ENCODE measurements at regions not wholly inside any gene's neighbourhood (a gene's known extent, or its start where the extent isn't known, plus 50 kb on each side); places are given as distances from the start of the nearest gene placed in this dataset.
"Not testable (repeated sequence)": the region's sequence is repeated elsewhere in the genome, so short reads cannot be mapped to it uniquely, and the experiment has no call there.

GRCh38 chr7:113600428-113600827 is 318.4 kb downstream of the PPP1R3A start:
- H3K9me3 ChIP-seq (replicated peaks; ENCODE audit: control insufficient read depth, insufficient read depth, low read length); H3K36me3 ChIP-seq (ENCODE audit: control insufficient read depth in 2 of 2, insufficient read depth in 2 of 2, low read length in 1 of 2); RAD21 ChIA-PET (ENCODE audit: unreplicated experiment); FAIRE-seq; intact Hi-C loops (cut with micrococcal nuclease; ENCODE audit: unreplicated experiment); H3K4me3 ChIP-seq; CTCF ChIA-PET; H3K4me2 ChIP-seq (ENCODE audit: control insufficient read depth, insufficient read depth); H3K9ac ChIP-seq (ENCODE audit: control insufficient read depth, insufficient read depth, low read length); H3K79me2 ChIP-seq (ENCODE audit: control insufficient read depth, insufficient read depth, low read length); H3K4me1 ChIP-seq (ENCODE audit: control insufficient read depth, insufficient read depth, low read length); H3K27ac ChIP-seq (ENCODE audit: control insufficient read depth, insufficient read depth); H3K27me3 ChIP-seq (replicated peaks in 1 of 2; ENCODE audit: control insufficient read depth in 2 of 2, insufficient read depth in 2 of 2, low read length in 1 of 2); H2AFZ ChIP-seq (ENCODE audit: control insufficient read depth, low read depth, low read length); BruUV-seq (replicated peaks); in situ Hi-C loops (cut with MboI); POLR2A ChIA-PET; H4K20me1 ChIP-seq (ENCODE audit: control insufficient read depth, insufficient read depth); ATAC-seq; DNase-seq (ENCODE audit: low read depth, low spot score): not testable (repeated sequence)
- WGBS (ENCODE audit: insufficient coverage, insufficient replicate concordance, low lambda C conversion rate, missing lambda C conversion rate): 3% methylated on average over 2 of the region's 2 CpGs
- SMC1A ChIA-PET (ENCODE audit: uncharacterized antibody, unreplicated experiment): interaction anchor here (1.6 kb wide), 1 partner anchor 9 kb away, joined by 3 read pairs; no protein-coding TSS in a partner anchor

GRCh38 chr7:113593455-113593854 is 325.4 kb downstream of the PPP1R3A start:
- WGBS (ENCODE audit: insufficient coverage, insufficient replicate concordance, low lambda C conversion rate, missing lambda C conversion rate): 74% methylated on average over 24 of the region's 30 CpGs
- H3K9me3 ChIP-seq (replicated peaks; ENCODE audit: control insufficient read depth, insufficient read depth, low read length); SMC1A ChIA-PET (ENCODE audit: uncharacterized antibody, unreplicated experiment); ATAC-seq; in situ Hi-C loops (cut with MboI); H3K36me3 ChIP-seq (ENCODE audit: control insufficient read depth in 2 of 2, insufficient read depth in 2 of 2, low read length in 1 of 2); H3K9ac ChIP-seq (ENCODE audit: control insufficient read depth, insufficient read depth, low read length); H4K20me1 ChIP-seq (ENCODE audit: control insufficient read depth, insufficient read depth); H3K27ac ChIP-seq (ENCODE audit: control insufficient read depth, insufficient read depth); H3K27me3 ChIP-seq (replicated peaks in 1 of 2; ENCODE audit: control insufficient read depth in 2 of 2, insufficient read depth in 2 of 2, low read length in 1 of 2); H3K4me3 ChIP-seq; DNase-seq (ENCODE audit: low read depth, low spot score); CTCF ChIA-PET; H2AFZ ChIP-seq (ENCODE audit: control insufficient read depth, low read depth, low read length); H3K79me2 ChIP-seq (ENCODE audit: control insufficient read depth, insufficient read depth, low read length); H3K4me1 ChIP-seq (ENCODE audit: control insufficient read depth, insufficient read depth, low read length); FAIRE-seq; POLR2A ChIA-PET; BruUV-seq (replicated peaks); H3K4me2 ChIP-seq (ENCODE audit: control insufficient read depth, insufficient read depth); intact Hi-C loops (cut with micrococcal nuclease; ENCODE audit: unreplicated experiment): not testable (repeated sequence)
- RAD21 ChIA-PET (ENCODE audit: unreplicated experiment): interaction anchor here (1.2 kb wide), 1 partner anchor 25 kb away, joined by 3 read pairs; no protein-coding TSS in a partner anchor

- RAD21 ChIA-PET (ENCODE audit: unreplicated experiment); H2AFZ ChIP-seq (ENCODE audit: control insufficient read depth, low read depth, low read length); H3K36me3 ChIP-seq (ENCODE audit: control insufficient read depth in 2 of 2, insufficient read depth in 2 of 2, low read length in 1 of 2); H3K27me3 ChIP-seq (replicated peaks in 1 of 2; ENCODE audit: control insufficient read depth in 2 of 2, insufficient read depth in 2 of 2, low read length in 1 of 2); FAIRE-seq; H3K9ac ChIP-seq (ENCODE audit: control insufficient read depth, insufficient read depth, low read length); BruUV-seq (replicated peaks); CTCF ChIA-PET; in situ Hi-C loops (cut with MboI); H4K20me1 ChIP-seq (ENCODE audit: control insufficient read depth, insufficient read depth); POLR2A ChIA-PET; H3K4me3 ChIP-seq; intact Hi-C loops (cut with micrococcal nuclease; ENCODE audit: unreplicated experiment); ATAC-seq; H3K9me3 ChIP-seq (replicated peaks; ENCODE audit: control insufficient read depth, insufficient read depth, low read length); H3K27ac ChIP-seq (ENCODE audit: control insufficient read depth, insufficient read depth); H3K4me1 ChIP-seq (ENCODE audit: control insufficient read depth, insufficient read depth, low read length); H3K79me2 ChIP-seq (ENCODE audit: control insufficient read depth, insufficient read depth, low read length); DNase-seq (ENCODE audit: low read depth, low spot score); H3K4me2 ChIP-seq (ENCODE audit: control insufficient read depth, insufficient read depth): not testable (repeated sequence)
- SMC1A ChIA-PET (ENCODE audit: uncharacterized antibody, unreplicated experiment): interaction anchor here (0.9 kb wide), 1 partner anchor 15 kb away, joined by 4 read pairs; no protein-coding TSS in a partner anchor
- WGBS (ENCODE audit: insufficient coverage, insufficient replicate concordance, low lambda C conversion rate, missing lambda C conversion rate): 66% methylated on average over 7 of the region's 8 CpGs
Measured at GRCh38 chr7:113592924-113593323, 325.9 kb downstream of the PPP1R3A start.
